IMR-90 (cell line): ENCODE measurements at regions not wholly inside any gene's neighbourhood (a gene's known extent, or its start where the extent isn't known, plus 50 kb on each side); places are given as distances from the start of the nearest gene placed in this dataset.

ENCODE experiments used
- ATAC-seq: fragments of 200-7000 bp; cut with Tn5 transposase; 2 replicates; pipeline ENCODE4 v1.9.1; 2020; ENCODE audit warnings: low read depth, mild to moderate bottlenecking, moderate library complexity
- BruUV-seq: library from RNA; stranded (reverse); fragments of 400-500 nt; replicated peaks from 2 replicates; lab custom pipeline; 2021; lab: Mats Ljungman, UMichigan
- CTCF ChIA-PET: fragments of 300-600 bp; formaldehyde crosslinking; extraction: SDS; loops from one replicate; lab custom pipeline; 2021; ENCODE audit warnings: antibody characterized with exemption; lab: Yijun Ruan, JAX
- POLR2A ChIA-PET: fragments of 300-600 bp; sonication (Branson Sonifier 250); formaldehyde crosslinking; loops from one replicate; lab custom pipeline; 2022; ENCODE audit warnings: antibody characterized with exemption; ENCODE audit not compliant: unreplicated experiment; lab: Charles Lee
- DNase-seq: peaks from one replicate; pipeline ENCODE4 v3.0.0; 2013
- H2AFZ ChIP-seq: replicated peaks from 2 replicates; pipeline ENCODE3; 2013; ENCODE audit warnings: low read length, mild to moderate bottlenecking; ENCODE audit not compliant: poor library complexity
- H2AK5ac ChIP-seq: 2 replicates; pipeline ENCODE4 v1.6.1; 2013; ENCODE audit warnings: low read depth, low read length, inconsistent platforms
- H2AK9ac ChIP-seq: replicated peaks from 2 replicates; pipeline ENCODE3; 2013; ENCODE audit warnings: mild to moderate bottlenecking, low read depth, low read length, moderate library complexity; ENCODE audit not compliant: poor library complexity
- H2BK120ac ChIP-seq: 2 replicates; pipeline ENCODE4 v1.6.1; 2013; ENCODE audit warnings: low read depth, low read length, inconsistent platforms
- H2BK15ac ChIP-seq: 3 replicates; pipeline ENCODE4 v1.6.1; 2013; ENCODE audit warnings: low read depth, low read length, inconsistent platforms
- H2BK20ac ChIP-seq: 2 replicates; pipeline ENCODE4 v1.6.1; 2013; ENCODE audit warnings: low read depth, mild to moderate bottlenecking, inconsistent platforms, low read length, moderate library complexity
- H2BK5ac ChIP-seq: 2 replicates; pipeline ENCODE4 v1.6.1; 2013; ENCODE audit warnings: mild to moderate bottlenecking, low read depth, low read length, inconsistent platforms; ENCODE audit not compliant: poor library complexity, severe bottlenecking
- H3K14ac ChIP-seq: replicated peaks from 2 replicates; pipeline ENCODE4 v1.6.1; 2013; ENCODE audit warnings: low read depth, low read length, inconsistent platforms
- H3K18ac ChIP-seq: 2 replicates; pipeline ENCODE4 v1.6.1; 2013; ENCODE audit warnings: low read depth, low read length, control low read depth
- H3K23ac ChIP-seq: 2 replicates; pipeline ENCODE4 v1.6.1; 2013; ENCODE audit warnings: low read depth, low read length, inconsistent platforms
- H3K27ac ChIP-seq: 2 replicates; pipeline ENCODE4 v1.5.1; 2013; ENCODE audit warnings: mild to moderate bottlenecking, control low read depth, low read length; ENCODE audit not compliant: insufficient read depth
- H3K27me3 ChIP-seq: 2 replicates; pipeline ENCODE4 v1.6.1; 2013; ENCODE audit warnings: low read length; ENCODE audit not compliant: control insufficient read depth, insufficient read depth
- H3K36me3 ChIP-seq: 2 replicates; pipeline ENCODE4 v1.6.1; 2013; ENCODE audit warnings: low read length, mixed read lengths; ENCODE audit not compliant: control insufficient read depth, insufficient read depth
- H3K4ac ChIP-seq: 2 replicates; pipeline ENCODE4 v1.6.1; 2013; ENCODE audit warnings: low read depth, low read length, inconsistent platforms
- H3K4me1 ChIP-seq: 2 replicates; pipeline ENCODE4 v1.6.1; 2013; ENCODE audit warnings: low read length, mixed read lengths; ENCODE audit not compliant: control insufficient read depth, insufficient read depth
- H3K4me2 ChIP-seq: 2 replicates; pipeline ENCODE4 v1.6.1; 2013; ENCODE audit warnings: low read depth, mild to moderate bottlenecking, control low read depth, low read length, moderate library complexity
- H3K4me3 ChIP-seq: 2 replicates; pipeline ENCODE4 v1.5.1; 2013; ENCODE audit warnings: low read depth, mild to moderate bottlenecking, control low read depth, low read length, moderate library complexity; ENCODE audit not compliant: insufficient read depth
- H3K56ac ChIP-seq: 2 replicates; pipeline ENCODE4 v1.6.1; 2013; ENCODE audit warnings: low read length, inconsistent platforms; ENCODE audit not compliant: insufficient read depth; ENCODE audit errors: extremely low read depth
- H3K79me1 ChIP-seq, 2 experiments: 2 replicates each; pipeline ENCODE4 v1.6.1; 2013; ENCODE audit warnings: low read length in 2 of 2, inconsistent platforms in 1 of 2, low read depth in 1 of 2
- H3K9ac ChIP-seq: 2 replicates; pipeline ENCODE4 v1.6.1; 2013; ENCODE audit warnings: low read depth, low read length, control low read depth
- H3K9me1 ChIP-seq: 2 replicates; pipeline ENCODE4 v1.6.1; 2013; ENCODE audit warnings: low read length, inconsistent platforms; ENCODE audit not compliant: insufficient read depth
- H3K9me3 ChIP-seq: 2 replicates; pipeline ENCODE4 v1.6.1; 2013; ENCODE audit warnings: low read length; ENCODE audit not compliant: control insufficient read depth, insufficient read depth
- H4K20me1 ChIP-seq: 2 replicates; pipeline ENCODE4 v1.6.1; 2013; ENCODE audit warnings: low read length, inconsistent platforms; ENCODE audit not compliant: insufficient read depth
- H4K5ac ChIP-seq: 2 replicates; pipeline ENCODE4 v1.6.1; 2013; ENCODE audit warnings: mild to moderate bottlenecking, low read depth, low read length, control low read depth
- H4K8ac ChIP-seq, 2 experiments: 2 replicates each; pipeline ENCODE4 v1.6.1; 2013; ENCODE audit warnings: low read depth in 2 of 2, low read length in 2 of 2, control low read depth in 1 of 2, inconsistent platforms in 1 of 2
- H4K91ac ChIP-seq: 2 replicates; pipeline ENCODE4 v1.6.1; 2013; ENCODE audit warnings: low read depth, low read length, inconsistent platforms; ENCODE audit not compliant: insufficient read depth
- FOS ChIP-seq: fragments of 150-350 bp; IDR thresholded peaks from 2 replicates; pipeline ENCODE4 v1.6.1; 2016; ENCODE audit warnings: low read depth, low read length
- MAFK ChIP-seq: IDR thresholded peaks from 2 replicates; pipeline ENCODE4 v1.6.1; 2012; ENCODE audit warnings: low read depth, low read length, improper control_type of control experiment
- NFE2L2 ChIP-seq: fragments of 150-350 bp; IDR thresholded peaks from 2 replicates; pipeline ENCODE4 v1.6.1; 2016; ENCODE audit warnings: low read depth, mild to moderate bottlenecking, low read length
- POLR2A ChIP-seq: IDR thresholded peaks from 2 replicates; pipeline ENCODE4 v1.6.1; 2012; ENCODE audit warnings: mild to moderate bottlenecking, low read depth, low read length
- WGBS, 2 experiments: methylation state at CpG; one replicate each; pipeline versions ENCODE4 v1.1.5 to v1.1.7; 2013; ENCODE audit warnings: missing lambda C conversion rate in 2 of 2; ENCODE audit not compliant: insufficient read length in 1 of 2; ENCODE audit errors: extremely low coverage in 2 of 2; 5-methylcytosine and 5-hydroxymethylcytosine counted together
- dilution Hi-C: fragments of 300-500 bp; cut with HindIII; formaldehyde crosslinking; loops from one replicate; pipeline ENCODE4 v1.14.3; 2018; ENCODE audit warnings: low sequenced_read_pairs; ENCODE audit not compliant: unreplicated experiment
- in situ Hi-C: fragments of 300-500 bp; cut with MboI; formaldehyde crosslinking; loops from 3 replicates; pipeline ENCODE4 v1.14.3; 2019; ENCODE audit warnings: low sequenced_read_pairs, inconsistent platforms, mixed read lengths
- intact Hi-C: fragments of 100-400 bp; cut with micrococcal nuclease; formaldehyde crosslinking; loops from 2 replicates; pipeline ENCODE4 v1.10.0; 2022

DNA sequence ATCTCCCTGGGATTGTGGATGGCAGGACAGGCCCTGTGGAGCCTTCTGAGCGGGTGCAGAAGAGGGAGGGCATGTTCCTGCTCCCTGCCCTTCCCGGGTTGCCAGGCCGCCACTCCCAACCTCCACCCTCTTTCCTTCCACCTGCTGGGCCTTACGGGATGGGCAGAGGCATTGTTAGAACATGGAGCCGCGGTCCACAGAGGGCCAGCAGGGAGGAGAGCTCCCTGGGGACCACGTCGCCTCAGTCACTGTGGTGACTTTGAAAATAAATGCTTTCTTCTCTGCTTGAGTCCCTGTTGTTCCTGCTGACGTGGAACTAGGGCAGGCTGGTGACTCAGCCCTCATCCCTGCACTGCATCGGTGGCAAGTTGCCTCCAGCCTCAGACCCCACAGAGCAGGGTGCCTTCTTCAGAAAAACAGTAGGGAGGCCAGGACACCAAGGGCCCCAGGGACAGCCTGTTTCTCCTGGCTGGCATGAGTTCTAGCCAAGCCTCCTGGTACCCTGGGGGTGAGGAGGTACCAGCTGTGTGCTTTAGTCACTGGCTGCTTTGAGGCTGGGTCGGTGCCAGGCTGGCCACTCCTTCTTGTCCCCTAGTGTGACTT is 224.9 kb downstream of the SEC14L1 start:
- WGBS, 2 experiments = 20% methylated on average over 2 of the region's 11 CpGs; no CpG with 5 or more reads in 1 of the 2 experiments
- peak overlapping the region; percentile 90 for H3K27ac ChIP-seq
- H2AK5ac ChIP-seq = peak overlapping the region; percentile 99
- TF ChIP-seq POLR2A (peak; percentile 60), MAFK (no peak; the same call in 1 of the 2 replicates), FOS (peak; percentile 75), NFE2L2 (0 out of 2 replicates have a peak, but pooled peaks have one; percentile 7)
- intact Hi-C loops = no loop called here
- peak overlapping the region; percentile 99 for H2BK15ac ChIP-seq
- peaks cover 44% of the 10 kb centered on the region for H3K9me1 ChIP-seq
- H3K27me3 ChIP-seq = no peaks in the 10 kb centered on the region
- peaks cover 10% of the 10 kb centered on the region for H4K20me1 ChIP-seq
- H4K91ac ChIP-seq = peak overlapping the region; percentile 100
- H3K4me2 ChIP-seq = peak overlapping the region; percentile 46
- H3K14ac ChIP-seq = peak overlapping the region; percentile 96
- peak overlapping the region; percentile 64 for H3K9ac ChIP-seq
- peak overlapping the region; percentile 71 for H3K56ac ChIP-seq
- ChIA-PET CTCF (no interaction called here), POLR2A (no interaction called here)
- H3K36me3 ChIP-seq = no peaks in the 10 kb centered on the region
- ATAC-seq (peak; percentile 70), DNase-seq (peak; percentile 93)
- H3K23ac ChIP-seq = peak overlapping the region; percentile 98
- H4K8ac ChIP-seq = peak overlapping the region; percentile 95 to 98
- peak overlapping the region; percentile 100 for H2BK120ac ChIP-seq
- dilution Hi-C loops = no loop called here
- in situ Hi-C loops = no loop called here
- H2AK9ac ChIP-seq = peak overlapping the region; percentile 98
- H3K18ac ChIP-seq = peak overlapping the region; percentile 95
- H2BK20ac ChIP-seq = peak overlapping the region; percentile 99
- H3K4ac ChIP-seq = peak overlapping the region; percentile 100
- peaks cover 40% of the 10 kb centered on the region for H3K4me1 ChIP-seq
- no peak overlapping the region for H3K4me3 ChIP-seq
- no TSS peak for BruUV-seq
- H4K5ac ChIP-seq = peak overlapping the region; percentile 95
- H3K9me3 ChIP-seq = no peaks in the 10 kb centered on the region
- H2AFZ ChIP-seq = peak overlapping the region; percentile 81
- peaks cover 29 to 90% of the 10 kb centered on the region in 2 experiments for H3K79me1 ChIP-seq
- peak overlapping the region; percentile 97 for H2BK5ac ChIP-seq
